ENCODE measurements at regions not wholly inside any gene's neighbourhood (a gene's known extent, or its start where the extent isn't known, plus 50 kb on each side); places are given as distances from the start of the nearest gene placed in this dataset.

DNA sequence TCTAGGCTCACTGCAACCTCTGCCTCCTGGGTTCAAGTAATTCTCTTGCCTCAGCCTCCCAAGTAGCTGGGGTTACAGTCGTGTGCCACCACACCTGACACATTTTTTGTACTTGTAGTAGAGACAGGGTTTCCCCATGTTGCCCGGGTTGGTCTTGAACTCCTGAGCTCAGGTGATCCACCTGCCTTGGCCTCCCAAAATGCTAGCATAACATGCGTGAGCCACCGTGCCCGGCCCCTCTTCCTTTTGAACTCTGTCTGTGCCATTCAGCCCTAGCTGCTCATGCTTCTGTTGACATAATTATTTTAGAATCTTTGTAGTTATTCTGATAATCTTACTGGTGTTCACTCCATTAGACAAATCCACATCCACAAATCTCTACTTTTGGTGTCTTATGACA, 1231.3 kb upstream of the ADGRL3 start:
- no peak for DNase-seq (ENCODE audit: extremely low spot score, unreplicated experiment)
- H3K36me3 Mint-ChIP-seq (ENCODE audit: unreplicated experiment) = no peaks in the 10 kb centered on the region
- no peaks in the 10 kb centered on the region for H3K27me3 Mint-ChIP-seq (ENCODE audit: unreplicated experiment)
- no peak overlapping the region for H3K4me3 Mint-ChIP-seq (ENCODE audit: unreplicated experiment)
- no peaks in the 10 kb centered on the region for H3K4me1 Mint-ChIP-seq (ENCODE audit: unreplicated experiment)
- TF ChIP-seq, protein P1, sequence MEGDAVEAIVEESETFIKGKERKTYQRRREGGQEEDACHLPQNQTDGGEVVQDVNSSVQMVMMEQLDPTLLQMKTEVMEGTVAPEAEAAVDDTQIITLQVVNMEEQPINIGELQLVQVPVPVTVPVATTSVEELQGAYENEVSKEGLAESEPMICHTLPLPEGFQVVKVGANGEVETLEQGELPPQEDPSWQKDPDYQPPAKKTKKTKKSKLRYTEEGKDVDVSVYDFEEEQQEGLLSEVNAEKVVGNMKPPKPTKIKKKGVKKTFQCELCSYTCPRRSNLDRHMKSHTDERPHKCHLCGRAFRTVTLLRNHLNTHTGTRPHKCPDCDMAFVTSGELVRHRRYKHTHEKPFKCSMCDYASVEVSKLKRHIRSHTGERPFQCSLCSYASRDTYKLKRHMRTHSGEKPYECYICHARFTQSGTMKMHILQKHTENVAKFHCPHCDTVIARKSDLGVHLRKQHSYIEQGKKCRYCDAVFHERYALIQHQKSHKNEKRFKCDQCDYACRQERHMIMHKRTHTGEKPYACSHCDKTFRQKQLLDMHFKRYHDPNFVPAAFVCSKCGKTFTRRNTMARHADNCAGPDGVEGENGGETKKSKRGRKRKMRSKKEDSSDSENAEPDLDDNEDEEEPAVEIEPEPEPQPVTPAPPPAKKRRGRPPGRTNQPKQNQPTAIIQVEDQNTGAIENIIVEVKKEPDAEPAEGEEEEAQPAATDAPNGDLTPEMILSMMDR (IDR thresholded peaks at IDR 0.05) = no peak
- H3K27ac Mint-ChIP-seq (ENCODE audit: unreplicated experiment) = no peak overlapping the region
- H3K9me3 Mint-ChIP-seq (ENCODE audit: unreplicated experiment) = no peaks in the 10 kb centered on the region

- TF ChIP-seq, protein P1 (IDR thresholded peaks at IDR 0.05) = no peak
- Mint-ChIP-seq H3K9me3 (ENCODE audit: unreplicated experiment) (no peaks in the 10 kb centered on the region), H3K4me1 (ENCODE audit: unreplicated experiment) (no peaks in the 10 kb centered on the region), H3K4me3 (ENCODE audit: unreplicated experiment) (no peak overlapping the region), H3K27ac (ENCODE audit: unreplicated experiment) (no peak overlapping the region), H3K27me3 (ENCODE audit: unreplicated experiment) (no peaks in the 10 kb centered on the region), H3K36me3 (ENCODE audit: unreplicated experiment) (no peaks in the 10 kb centered on the region)
- DNase-seq (ENCODE audit: extremely low spot score, unreplicated experiment) = no peak
These were observed 1230.2 kb upstream of the ADGRL3 start for GRCh38 chr4:59969909-59970308.

GRCh38 chr4:59971952-59972351, 1228.2 kb upstream of the ADGRL3 start:
- Mint-ChIP-seq H3K9me3 (ENCODE audit: unreplicated experiment) (no peaks in the 10 kb centered on the region), H3K36me3 (ENCODE audit: unreplicated experiment) (no peaks in the 10 kb centered on the region), H3K4me1 (ENCODE audit: unreplicated experiment) (no peaks in the 10 kb centered on the region), H3K4me3 (ENCODE audit: unreplicated experiment) (no peak overlapping the region), H3K27ac (ENCODE audit: unreplicated experiment) (no peak overlapping the region), H3K27me3 (ENCODE audit: unreplicated experiment) (no peaks in the 10 kb centered on the region)
- no peak for DNase-seq (ENCODE audit: extremely low spot score, unreplicated experiment)
- TF ChIP-seq, protein P1 (IDR thresholded peaks at IDR 0.05) = no peak

DNA sequence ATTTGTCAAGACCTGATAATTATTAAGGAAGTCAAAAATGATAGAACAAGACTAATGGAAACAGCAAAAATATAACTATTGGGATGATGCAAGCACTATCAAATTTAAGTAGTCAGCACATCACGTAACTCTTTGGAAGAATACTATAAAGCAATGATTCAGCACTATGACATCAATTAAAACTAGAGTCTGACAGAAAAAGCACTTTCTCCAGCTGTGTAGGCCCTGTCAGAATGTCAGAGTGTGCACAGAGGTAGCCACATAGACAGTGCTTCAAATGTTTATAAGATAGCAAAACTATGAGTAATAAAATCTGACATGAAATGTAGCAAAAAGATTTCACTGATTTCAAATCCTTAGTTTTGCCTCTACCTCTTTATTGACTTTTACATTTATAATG, 1226.6 kb upstream of the ADGRL3 start:
- TF ChIP-seq, protein P1 (IDR thresholded peaks at IDR 0.05) = no peak
- H3K27me3 Mint-ChIP-seq (ENCODE audit: unreplicated experiment) = no peaks in the 10 kb centered on the region
- no peak overlapping the region for H3K27ac Mint-ChIP-seq (ENCODE audit: unreplicated experiment)
- H3K36me3 Mint-ChIP-seq (ENCODE audit: unreplicated experiment) = no peaks in the 10 kb centered on the region
- no peaks in the 10 kb centered on the region for H3K9me3 Mint-ChIP-seq (ENCODE audit: unreplicated experiment)
- DNase-seq (ENCODE audit: extremely low spot score, unreplicated experiment) = no peak
- no peak overlapping the region for H3K4me3 Mint-ChIP-seq (ENCODE audit: unreplicated experiment)
- H3K4me1 Mint-ChIP-seq (ENCODE audit: unreplicated experiment) = no peaks in the 10 kb centered on the region

- peaks cover 9% of the 10 kb centered on the region for H3K27me3 Mint-ChIP-seq (ENCODE audit: unreplicated experiment)
- no peaks in the 10 kb centered on the region for H3K9me3 Mint-ChIP-seq (ENCODE audit: unreplicated experiment)
- H3K36me3 Mint-ChIP-seq (ENCODE audit: unreplicated experiment) = no peaks in the 10 kb centered on the region
- no peak overlapping the region for H3K4me3 Mint-ChIP-seq (ENCODE audit: unreplicated experiment)
- DNase-seq (ENCODE audit: extremely low spot score, unreplicated experiment) = no peak
- H3K27ac Mint-ChIP-seq (ENCODE audit: unreplicated experiment) = no peak overlapping the region
- TF ChIP-seq, protein P1 (IDR thresholded peaks at IDR 0.05) = no peak
- H3K4me1 Mint-ChIP-seq (ENCODE audit: unreplicated experiment) = no peaks in the 10 kb centered on the region
These were observed 1221.1 kb upstream of the ADGRL3 start for GRCh38 chr4:59979061-59979460.
